ENCODE measurements at regions not wholly inside any gene's neighbourhood (a gene's known extent, or its start where the extent isn't known, plus 50 kb on each side); places are given as distances from the start of the nearest gene placed in this dataset.

- Histone ChIP-seq H3K4me1 (ENCODE audit: low read depth) (no peaks in the 10 kb centered on the region), H3K36me3 (ENCODE audit: low read depth) (no peaks in the 10 kb centered on the region), H3K9me3 (no peaks in the 10 kb centered on the region), H3K4me3 (no peak overlapping the region)
- intact Hi-C loops (cut with DNase I, micrococcal nuclease) = loop anchor here in 1 of 2 donors (5.0 kb wide), 2 partner anchors 228 to 343 kb away; no protein-coding TSS in a partner anchor
- no peak for DNase-seq
- no peak for TF ChIP-seq CTCF (IDR thresholded peaks at IDR 0.05)
- ATAC-seq = no peak
These were observed 298.0 kb upstream of the PMFBP1 start for GRCh38 chr16:72469932-72470331.

- intact Hi-C loops (cut with DNase I, micrococcal nuclease) = loop anchor here in 1 of 2 donors (5.0 kb wide), 2 partner anchors 226 to 341 kb away; no protein-coding TSS in a partner anchor
- TF ChIP-seq CTCF (IDR thresholded peaks at IDR 0.05) = no peak
- ATAC-seq = no peak
- Histone ChIP-seq H3K4me1 (ENCODE audit: low read depth) (no peaks in the 10 kb centered on the region), H3K4me3 (no peak overlapping the region), H3K9me3 (no peaks in the 10 kb centered on the region), H3K36me3 (ENCODE audit: low read depth) (no peaks in the 10 kb centered on the region)
- no peak for DNase-seq
These were observed 296.6 kb upstream of the PMFBP1 start for GRCh38 chr16:72468582-72468981.

GRCh38 chr16:72467157-72467759, 295.3 kb upstream of the PMFBP1 start:
- intact Hi-C loops (cut with DNase I, micrococcal nuclease) = loop anchor here in 1 of 2 donors (5.0 kb wide), 2 partner anchors 225 to 340 kb away; no protein-coding TSS in a partner anchor
- ATAC-seq (peak; percentile 68), DNase-seq (peak in 1 of 3 donors; percentile 35)

GRCh38 chr16:72464597-72465368, 292.8 kb upstream of the PMFBP1 start:
- H3K4me3 ChIP-seq = no peak overlapping the region
- intact Hi-C loops (cut with DNase I, micrococcal nuclease) = loop anchor here in 1 of 2 donors (5.0 kb wide), 2 partner anchors 222 to 337 kb away; no protein-coding TSS in a partner anchor

More at GRCh38 chr16:72467157-72467759, 295.3 kb upstream of the PMFBP1 start:
- Histone ChIP-seq H3K4me3 (no peak overlapping the region), H3K36me3 (ENCODE audit: low read depth) (no peaks in the 10 kb centered on the region), H3K4me1 (ENCODE audit: low read depth) (no peaks in the 10 kb centered on the region), H3K9me3 (no peaks in the 10 kb centered on the region)
- TF ChIP-seq CTCF (IDR thresholded peaks at IDR 0.05) = no peak

GRCh38 chr16:72464052-72464451, 292.1 kb upstream of the PMFBP1 start:
- DNase-seq = no peak
- H3K4me3 ChIP-seq = no peak overlapping the region
- H3K36me3 ChIP-seq (ENCODE audit: low read depth) = no peaks in the 10 kb centered on the region
- intact Hi-C loops (cut with DNase I, micrococcal nuclease) = no loop called here
- ATAC-seq = peak; percentile 65
- no peaks in the 10 kb centered on the region for H3K4me1 ChIP-seq (ENCODE audit: low read depth)
- no peak for TF ChIP-seq CTCF (IDR thresholded peaks at IDR 0.05)
- no peaks in the 10 kb centered on the region for H3K9me3 ChIP-seq

More at GRCh38 chr16:72464597-72465368, 292.8 kb upstream of the PMFBP1 start:
- Histone ChIP-seq H3K9me3 (no peaks in the 10 kb centered on the region), H3K36me3 (ENCODE audit: low read depth) (no peaks in the 10 kb centered on the region), H3K4me1 (ENCODE audit: low read depth) (no peaks in the 10 kb centered on the region)
- DNase-seq = no peak
- no peak for ATAC-seq
- TF ChIP-seq CTCF (IDR thresholded peaks at IDR 0.05) = no peak
